Esophagus squamous epithelium (tissue), 5 donors: ENCODE measurements at regions not wholly inside any gene's neighbourhood (a gene's known extent, or its start where the extent isn't known, plus 50 kb on each side); places are given as distances from the start of the nearest gene placed in this dataset.

Source experiments
- DNase-seq: peaks from one replicate; lab custom pipeline; 2025; lab: John Stamatoyannopoulos, UW
- H3K27ac ChIP-seq, 4 donors: fragments of 200-600 bp; sonication (generic); one replicate each; pipeline ENCODE4 v1.5.1; 2016 to 2019; ENCODE audit warnings: mild to moderate bottlenecking in 1 of 4
- H3K27me3 ChIP-seq, 4 donors: fragments of 200-600 bp; sonication (generic); 1 replicate in 3 of 4; 2 replicates in 1 of 4; pipeline versions ENCODE4 v1.5.1 to v1.6.0; 2017 to 2021; ENCODE audit warnings: antibody characterized with exemption in 1 of 4
- H3K36me3 ChIP-seq, 3 donors: fragments of 200-600 bp; sonication (generic); one replicate each; pipeline ENCODE4 v1.5.1; 2016 to 2019
- H3K4me1 ChIP-seq, 3 donors: fragments of 200-600 bp; sonication (generic); one replicate each; pipeline ENCODE4 v1.5.1; 2017 to 2019
- H3K4me3 ChIP-seq, 4 donors: fragments of 200-600 bp; sonication (generic); 1 replicate in 3 of 4; 2 replicates in 1 of 4; pipeline ENCODE4 v1.5.1; 2016 to 2019; ENCODE audit warnings: mild to moderate bottlenecking in 2 of 4, moderate library complexity in 1 of 4
- H3K9me3 ChIP-seq, 3 donors: fragments of 200-600 bp; sonication (generic); one replicate each; pipeline ENCODE4 v1.5.1; 2016 to 2019
- CTCF ChIP-seq, 6 experiments: fragments of 450-650 bp in 4 of 6; fragments of 200-600 bp in 2 of 6; sonication (generic) in 2 of 6; IDR thresholded peaks; one replicate each; pipeline ENCODE4 v1.5.1; 2016 to 2019; ENCODE audit warnings: antibody characterized with exemption in 6 of 6, mild to moderate bottlenecking in 4 of 6, moderate library complexity in 4 of 6
- POLR2A ChIP-seq, 4 donors: fragments of 450-650 bp; IDR thresholded peaks; one replicate each; pipeline ENCODE4 v1.6.1; 2017; ENCODE audit warnings: antibody characterized with exemption in 4 of 4, mild to moderate bottlenecking in 4 of 4, moderate library complexity in 3 of 4
- WGBS, 2 donors: methylation state at CpG; one replicate each; pipeline ENCODE4 v1.1.5; 2018; 5-methylcytosine and 5-hydroxymethylcytosine counted together
- intact Hi-C: fragments of 100-400 bp; cut with DNase I; formaldehyde crosslinking; loops from one replicate; pipeline ENCODE4 v1.15.0; 2022
- donor health status: DM: yes; HTN: yes; CAD: no.

- Histone ChIP-seq H3K9me3 (no peaks in the 10 kb centered on the region), H3K27ac (no peak overlapping the region)
- DNase-seq = no peak
Measured at GRCh38 chr13:50153401-50153800, 138.2 kb downstream of the KCNRG start.

GRCh38 chr13:50153876-50154275 is 138.6 kb downstream of the KCNRG start:
- intact Hi-C loops = no loop called here
- H3K4me1 ChIP-seq = peaks cover 0 to 5% (median 0%) of the 10 kb centered on the region in 3 donors
- WGBS, 2 donors = 84 to 91% methylated on average over 5 of the region's 5 CpGs

More at GRCh38 chr13:50153401-50153800, 138.2 kb downstream of the KCNRG start:
- 91 to 96% methylated on average over 2 of the region's 2 CpGs for WGBS, 2 donors
- H3K4me1 ChIP-seq = peaks cover 0 to 5% (median 0%) of the 10 kb centered on the region in 3 donors
- H3K27me3 ChIP-seq = no peaks in the 10 kb centered on the region
- intact Hi-C loops = no loop called here
- TF ChIP-seq CTCF (IDR thresholded peaks at IDR 0.05) (no peak), POLR2A (IDR thresholded peaks at IDR 0.05) (no peak)
- H3K4me3 ChIP-seq = no peak overlapping the region
- no peaks in the 10 kb centered on the region for H3K36me3 ChIP-seq

GRCh38 chr13:50154697-50155096 is 139.5 kb downstream of the KCNRG start:
- Histone ChIP-seq H3K9me3 (no peaks in the 10 kb centered on the region), H3K4me3 (no peak overlapping the region), H3K27ac (no peak overlapping the region), H3K36me3 (no peaks in the 10 kb centered on the region), H3K27me3 (no peaks in the 10 kb centered on the region), H3K4me1 (peaks cover 0 to 5% (median 0%) of the 10 kb centered on the region in 3 donors)
- DNase-seq = no peak
- 90 to 96% methylated on average over 1 of the region's 1 CpG for WGBS, 2 donors
- intact Hi-C loops = no loop called here
- TF ChIP-seq CTCF (IDR thresholded peaks at IDR 0.05) = no peak
- TF ChIP-seq POLR2A (IDR thresholded peaks at IDR 0.05) = no peak

More at GRCh38 chr13:50153876-50154275, 138.6 kb downstream of the KCNRG start:
- H3K27ac ChIP-seq = no peak overlapping the region
- DNase-seq = no peak
- no peaks in the 10 kb centered on the region for H3K27me3 ChIP-seq
- H3K9me3 ChIP-seq = no peaks in the 10 kb centered on the region
- TF ChIP-seq POLR2A (IDR thresholded peaks at IDR 0.05) (no peak), CTCF (IDR thresholded peaks at IDR 0.05) (no peak)
- no peak overlapping the region for H3K4me3 ChIP-seq
- H3K36me3 ChIP-seq = no peaks in the 10 kb centered on the region

GRCh38 chr13:50156140-50156539 is 140.9 kb downstream of the KCNRG start:
- no peak for DNase-seq
- Histone ChIP-seq H3K27ac (no peak overlapping the region), H3K27me3 (no peaks in the 10 kb centered on the region), H3K36me3 (no peaks in the 10 kb centered on the region), H3K9me3 (no peaks in the 10 kb centered on the region), H3K4me1 (peaks cover 0 to 5% (median 0%) of the 10 kb centered on the region in 3 donors), H3K4me3 (no peak overlapping the region)
- WGBS, 2 donors = 77 to 100% methylated on average over 1 of the region's 1 CpG
- no peak for TF ChIP-seq CTCF (IDR thresholded peaks at IDR 0.05)
- TF ChIP-seq POLR2A (IDR thresholded peaks at IDR 0.05) = no peak
- intact Hi-C loops = no loop called here

GRCh38 chr13:50156561-50157127 is 141.4 kb downstream of the KCNRG start:
- Histone ChIP-seq H3K4me3 (no peak overlapping the region), H3K36me3 (no peaks in the 10 kb centered on the region), H3K9me3 (no peaks in the 10 kb centered on the region), H3K27ac (no peak overlapping the region), H3K27me3 (no peaks in the 10 kb centered on the region), H3K4me1 (peaks cover 0 to 5% (median 0%) of the 10 kb centered on the region in 3 donors)
- no peak for DNase-seq
- TF ChIP-seq POLR2A (IDR thresholded peaks at IDR 0.05) = no peak
- TF ChIP-seq CTCF (IDR thresholded peaks at IDR 0.05) = no peak
- WGBS, 2 donors = 60 to 66% methylated on average over 5 of the region's 5 CpGs
- intact Hi-C loops = no loop called here
